ENCODE measurements at regions not wholly inside any gene's neighbourhood (a gene's known extent, or its start where the extent isn't known, plus 50 kb on each side); places are given as distances from the start of the nearest gene placed in this dataset.

GRCh38 chr11:133719532-133720235 is 125.6 kb downstream of the SPATA19 start:
- no peak for DNase-seq

- no peak for DNase-seq
Measured at GRCh38 chr11:133718831-133719230, 126.5 kb downstream of the SPATA19 start.

GRCh38 chr11:133718238-133718637 is 127.1 kb downstream of the SPATA19 start:
- DNase-seq: no peak

- DNase-seq: no peak
Measured at GRCh38 chr11:133716602-133717001, 128.7 kb downstream of the SPATA19 start.

DNA sequence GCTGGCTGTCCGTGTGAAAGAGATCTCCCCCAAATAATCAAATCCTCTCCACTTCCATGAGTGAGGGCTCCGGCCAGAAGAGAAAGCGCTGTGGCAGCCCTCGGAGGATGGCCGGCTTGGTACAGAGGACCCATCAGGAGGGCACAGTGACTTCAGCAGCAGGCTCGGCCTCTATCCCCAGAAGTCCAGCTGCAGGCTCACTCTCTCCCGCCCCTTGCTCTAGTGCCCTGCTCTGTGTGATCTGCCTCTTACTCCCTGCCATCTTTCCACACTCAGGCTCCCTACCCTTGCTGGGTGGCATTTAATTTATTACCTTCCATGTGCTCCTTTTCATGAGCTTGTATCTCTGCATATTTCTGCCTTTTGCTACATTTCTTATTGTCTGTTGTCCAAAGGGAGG is 129.7 kb downstream of the SPATA19 start:
- DNase-seq: no peak

DNA sequence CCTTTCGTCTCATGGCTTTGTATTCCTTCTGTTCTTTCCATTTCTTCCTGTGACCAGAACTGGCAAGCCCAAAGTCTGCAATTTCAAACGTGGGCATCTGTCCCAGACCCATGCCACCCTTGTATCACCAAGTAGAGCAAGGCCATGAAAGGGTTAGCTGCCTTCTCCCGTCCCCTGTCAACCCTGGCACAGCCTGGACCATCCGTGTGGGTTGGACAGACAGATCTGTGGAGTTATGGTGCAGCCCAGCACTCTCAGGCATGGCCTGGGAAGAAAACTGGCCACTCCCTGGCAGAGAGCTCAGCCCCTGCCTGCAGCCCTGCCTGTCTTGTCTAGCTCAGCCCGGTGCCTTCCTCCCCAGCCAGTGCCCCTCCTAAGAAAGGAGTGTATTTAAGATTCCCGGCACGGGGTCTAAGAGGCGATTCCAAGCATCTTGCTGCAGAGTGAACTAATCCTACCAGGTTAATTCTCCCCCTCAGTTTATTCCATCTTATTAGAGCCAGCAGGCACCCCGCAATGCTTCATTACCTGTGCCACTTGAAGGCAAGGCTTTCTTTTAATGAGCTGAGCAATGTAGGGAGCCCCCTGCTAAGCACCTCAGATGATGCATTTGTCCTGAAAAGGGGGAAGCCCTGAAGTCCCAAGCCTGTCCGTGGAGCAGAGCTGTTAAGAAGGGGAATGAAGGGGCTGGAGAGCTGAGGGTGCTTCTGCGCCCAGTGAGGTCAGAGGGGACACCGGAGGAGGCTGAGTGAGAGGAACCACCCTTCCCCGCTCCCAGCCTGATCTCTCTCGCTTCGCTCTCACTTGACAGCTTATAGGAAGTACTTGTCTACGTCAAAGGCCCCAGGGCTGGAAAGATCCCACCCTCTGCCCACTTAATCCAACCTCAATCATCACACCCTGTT is 130.6 kb downstream of the SPATA19 start:
- DNase-seq: no peak

DNA sequence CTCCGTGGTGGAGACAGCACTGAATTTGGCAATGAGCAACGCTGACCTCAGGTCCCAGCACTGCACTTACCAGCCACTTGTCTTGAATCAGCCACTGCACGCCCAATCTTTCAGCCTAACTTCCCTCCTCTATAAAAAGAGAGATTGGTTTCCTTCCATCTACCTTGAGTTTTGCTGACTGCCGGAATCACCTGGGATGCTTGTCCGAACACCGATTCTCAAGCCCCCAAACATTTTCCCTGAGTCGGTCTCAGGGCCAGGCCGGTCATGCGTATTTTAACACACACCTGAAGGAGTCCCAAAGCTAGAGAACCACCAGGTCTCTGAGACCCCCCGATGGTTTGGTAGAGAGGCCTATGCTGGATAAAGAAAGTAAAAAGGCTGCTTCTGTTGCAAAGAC is 131.5 kb downstream of the SPATA19 start:
- DNase-seq: no peak

DNA sequence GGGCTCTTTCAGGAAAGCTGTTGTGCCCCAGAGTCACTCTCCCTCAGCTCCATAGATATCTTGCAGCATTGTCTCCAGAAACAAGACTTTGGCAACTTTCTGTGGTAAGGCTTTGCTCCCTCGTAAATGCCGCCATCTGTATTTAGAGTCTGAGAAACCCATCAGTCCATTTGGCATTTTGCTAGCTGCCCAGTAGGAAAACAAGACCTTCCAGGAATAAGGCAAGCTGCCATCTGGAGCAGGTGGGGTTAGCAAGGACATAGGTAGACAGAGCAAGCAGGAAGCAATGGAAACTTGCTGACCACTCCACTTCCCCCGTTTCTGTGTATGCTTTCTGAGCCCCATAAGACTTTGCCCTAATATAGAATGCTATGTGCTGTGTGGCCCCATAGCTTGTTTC is 131.9 kb downstream of the SPATA19 start:
- no peak for DNase-seq

- DNase-seq: no peak
Measured at GRCh38 chr11:133712051-133712560, 133.2 kb downstream of the SPATA19 start.

- no peak for DNase-seq
Measured at GRCh38 chr11:133711545-133711944, 133.8 kb downstream of the SPATA19 start.

DNA sequence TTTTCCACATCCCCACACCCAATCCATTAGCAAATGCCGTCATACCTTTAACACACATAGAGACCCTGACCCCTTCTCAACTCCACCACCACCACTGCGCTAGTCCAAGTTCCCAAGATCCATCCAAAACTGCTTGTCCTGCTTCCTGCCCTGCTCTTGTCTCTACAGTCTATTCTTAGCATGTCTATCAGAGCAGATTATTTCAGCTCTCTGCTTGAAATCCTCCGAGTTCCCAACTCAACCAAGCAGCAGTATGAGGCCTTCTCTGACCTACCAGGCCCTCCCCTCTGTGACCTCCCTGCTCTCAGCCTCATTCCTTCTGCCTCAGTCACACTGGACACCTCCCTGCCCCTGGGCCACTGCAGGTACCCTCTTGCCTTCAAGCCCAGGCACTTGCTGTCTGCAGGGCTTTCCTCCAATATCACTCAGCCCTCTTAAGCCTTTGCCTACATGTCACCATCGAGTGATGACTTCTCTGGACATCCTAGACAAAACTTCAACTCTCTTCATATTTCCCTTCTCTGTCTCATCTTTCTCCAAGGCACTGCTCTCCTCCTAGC is 134.6 kb downstream of the SPATA19 start:
- DNase-seq: no peak

GRCh38 chr11:133710241-133710640 is 135.1 kb downstream of the SPATA19 start:
- no peak for DNase-seq

DNA sequence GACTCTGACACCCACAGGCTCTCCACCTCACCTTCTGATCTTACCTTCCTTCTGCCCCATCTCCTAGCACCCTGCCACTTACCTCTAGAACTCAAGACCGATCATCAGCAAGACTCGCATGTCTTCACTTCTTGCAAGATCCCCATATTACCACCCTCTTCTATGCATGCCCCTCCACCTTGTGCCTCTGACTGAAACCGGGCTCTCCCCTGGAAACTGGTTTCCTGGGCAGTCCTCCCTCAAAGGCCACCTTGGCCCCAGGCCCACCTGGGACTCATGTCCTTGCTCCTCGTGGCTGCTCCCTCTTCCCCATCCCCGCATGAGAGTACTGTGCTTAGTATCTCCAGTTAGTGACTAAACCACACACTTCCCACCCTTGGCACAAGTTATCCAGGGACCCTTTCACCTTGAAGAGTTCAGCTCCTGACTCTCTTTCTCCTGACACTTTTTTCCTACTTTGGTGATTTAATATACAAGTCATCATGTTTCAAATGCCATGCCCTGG is 136.7 kb downstream of the SPATA19 start:
- no peak for DNase-seq

GRCh38 chr11:133706925-133707794 is 138.2 kb downstream of the SPATA19 start:
- DNase-seq: no peak

DNA sequence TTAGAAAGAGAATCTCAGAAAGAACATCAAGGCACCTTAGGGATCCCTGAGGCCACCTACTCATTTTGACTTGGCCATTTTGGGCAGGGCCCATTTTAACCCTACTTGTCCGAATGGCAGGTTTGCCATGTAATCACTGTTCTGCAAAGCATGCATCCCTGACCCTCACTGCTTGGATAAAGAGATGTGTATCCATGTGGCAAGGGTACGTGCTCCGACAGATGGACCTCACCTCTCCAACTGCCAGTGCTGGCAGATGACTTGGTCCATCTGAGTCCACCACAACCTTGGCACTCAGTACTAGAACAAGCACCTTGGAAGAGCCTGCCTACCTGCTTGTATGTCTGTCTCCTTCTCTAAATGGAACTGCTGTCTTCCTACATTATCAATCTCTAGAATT is 139.4 kb downstream of the SPATA19 start:
- no peak for DNase-seq

GRCh38 chr11:133705074-133705648 is 140.2 kb downstream of the SPATA19 start:
- no peak for DNase-seq

DNA sequence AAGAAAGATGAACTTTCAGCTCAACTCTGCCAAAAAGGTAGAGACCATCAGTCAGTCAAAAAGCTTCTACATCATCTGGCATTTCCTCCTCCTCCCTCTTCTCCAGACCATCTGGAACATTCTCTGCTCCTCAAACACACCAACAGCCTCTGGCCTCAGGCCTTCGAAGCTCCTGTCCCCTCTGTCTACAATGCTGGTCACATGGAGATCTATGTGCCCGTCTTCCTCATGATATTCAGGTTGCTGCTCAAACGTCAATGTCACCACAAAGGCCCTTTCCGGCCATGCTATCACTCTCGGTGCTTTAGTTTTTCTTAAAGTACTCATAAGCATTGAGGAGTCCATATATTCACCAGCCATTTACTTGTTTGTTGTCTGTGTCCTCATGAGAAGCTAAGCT is 146.2 kb downstream of the SPATA19 start:
- DNase-seq: no peak

- DNase-seq: no peak
Measured at GRCh38 chr11:133698654-133699053, 146.7 kb downstream of the SPATA19 start.

DNA sequence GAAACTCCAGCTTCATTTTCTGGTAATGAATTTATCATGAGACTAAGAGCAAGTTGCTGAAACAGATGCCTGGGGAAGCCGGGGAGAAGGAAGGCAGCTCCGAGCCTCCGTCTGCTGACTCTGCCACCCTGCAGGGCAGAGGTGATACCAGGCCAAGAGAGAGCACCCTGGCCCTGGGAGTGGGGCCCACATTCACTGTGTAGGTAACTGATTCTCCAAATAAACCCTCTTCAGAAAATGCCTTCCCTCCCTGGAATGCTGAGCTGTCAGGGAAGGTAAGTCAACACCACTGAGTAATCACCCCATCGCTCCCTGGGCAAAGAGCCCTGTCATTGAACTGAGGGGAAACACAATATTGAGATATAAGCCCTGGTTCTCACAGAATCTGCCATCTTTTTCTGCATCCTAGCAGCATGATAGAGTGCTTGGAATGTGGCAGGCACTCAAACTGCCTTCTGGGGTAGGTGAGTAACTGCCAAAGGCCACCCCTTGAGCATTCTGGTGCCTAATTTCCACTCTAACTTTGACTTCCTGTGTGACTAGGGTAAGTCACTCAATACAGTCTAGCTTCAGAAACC is 147.6 kb downstream of the SPATA19 start:
- no peak for DNase-seq

GRCh38 chr11:133697161-133697560 is 148.2 kb downstream of the SPATA19 start:
- DNase-seq: no peak

DNA sequence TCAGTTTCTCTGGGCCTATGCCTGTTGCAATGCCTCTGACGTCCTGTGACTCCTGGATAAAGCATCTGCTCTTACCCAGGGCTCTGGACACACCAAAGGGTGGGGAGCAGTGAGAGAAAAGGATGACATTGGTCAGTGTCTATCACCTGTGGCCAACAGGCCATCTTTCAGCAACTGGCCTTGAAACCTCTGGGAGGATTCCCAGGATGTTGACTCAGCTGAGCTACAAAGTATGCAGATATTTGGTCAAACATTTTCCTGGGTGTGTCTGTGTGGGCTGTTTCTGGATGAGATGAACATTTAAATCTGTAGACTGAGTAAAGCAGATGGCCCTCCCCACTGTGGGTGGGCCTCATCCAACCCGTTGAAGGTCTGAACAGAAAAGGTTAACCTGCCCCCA is 149.9 kb downstream of the SPATA19 start:
- no peak for DNase-seq

- no peak for DNase-seq
Measured at GRCh38 chr11:133694701-133695100, 150.6 kb downstream of the SPATA19 start.

All from MV-4-11 (cell line).